Peyer's patch (tissue), 4 donors: ENCODE measurements at regions not wholly inside any gene's neighbourhood (a gene's known extent, or its start where the extent isn't known, plus 50 kb on each side); places are given as distances from the start of the nearest gene placed in this dataset.

ENCODE experiments used
- DNase-seq, 3 donors: peaks; one replicate each; pipeline ENCODE4 v3.0.0-alpha.2; 2017 to 2019
- H3K27ac ChIP-seq, 4 donors: fragments of 200-600 bp; sonication (generic); one replicate each; pipeline ENCODE4 v1.5.1; 2016 to 2019
- H3K27me3 ChIP-seq, 2 donors: fragments of 200-600 bp; sonication (generic); one replicate each; pipeline ENCODE4 v1.5.1; 2019
- H3K36me3 ChIP-seq, 3 donors: fragments of 200-600 bp; sonication (generic); one replicate each; pipeline ENCODE4 v1.5.1; 2016 to 2019
- H3K4me1 ChIP-seq, 4 donors: fragments of 200-600 bp; sonication (generic); one replicate each; pipeline ENCODE4 v1.5.1; 2016 to 2019
- H3K4me3 ChIP-seq, 4 donors: fragments of 200-600 bp; sonication (generic); 1 replicate in 3 of 4; 2 replicates in 1 of 4; pipeline ENCODE4 v1.5.1; 2016 to 2019; ENCODE audit warnings: mild to moderate bottlenecking in 1 of 4
- H3K9me3 ChIP-seq, 4 donors: fragments of 200-600 bp; sonication (generic); one replicate each; pipeline ENCODE4 v1.5.1; 2016 to 2019; ENCODE audit warnings: mild to moderate bottlenecking in 1 of 4
- CTCF ChIP-seq, 6 experiments: fragments of 450-650 bp in 4 of 6; fragments of 200-600 bp in 2 of 6; sonication (generic) in 1 of 6; IDR thresholded peaks; one replicate each; pipeline ENCODE4 v1.5.1; 2017 to 2019; ENCODE audit warnings: antibody characterized with exemption in 6 of 6, mild to moderate bottlenecking in 3 of 6, moderate library complexity in 1 of 6
- POLR2A ChIP-seq, 2 donors: fragments of 450-650 bp; IDR thresholded peaks; one replicate each; pipeline ENCODE4 v1.5.1; 2017; ENCODE audit warnings: antibody characterized with exemption in 2 of 2, mild to moderate bottlenecking in 2 of 2, moderate library complexity in 2 of 2

- no peaks in the 10 kb centered on the region for H3K9me3 ChIP-seq
- H3K36me3 ChIP-seq = no peaks in the 10 kb centered on the region
- H3K27me3 ChIP-seq = no peaks in the 10 kb centered on the region
- no peak overlapping the region for H3K4me3 ChIP-seq
- H3K27ac ChIP-seq = no peak overlapping the region
- TF ChIP-seq POLR2A (IDR thresholded peaks at IDR 0.05) = no peak
- no peak for TF ChIP-seq CTCF (IDR thresholded peaks at IDR 0.05)
- H3K4me1 ChIP-seq = no peaks in the 10 kb centered on the region
- no peak for DNase-seq
Measured at GRCh38 chr21:34299168-34299539, 64.7 kb upstream of the KCNE2 start.

- DNase-seq = no peak
- Histone ChIP-seq H3K4me3 (no peak overlapping the region), H3K4me1 (no peaks in the 10 kb centered on the region), H3K27ac (no peak overlapping the region), H3K9me3 (no peaks in the 10 kb centered on the region), H3K27me3 (no peaks in the 10 kb centered on the region), H3K36me3 (no peaks in the 10 kb centered on the region)
- TF ChIP-seq POLR2A (IDR thresholded peaks at IDR 0.05) (no peak), CTCF (IDR thresholded peaks at IDR 0.05) (no peak)
Measured at GRCh38 chr21:34302521-34302920, 61.3 kb upstream of the KCNE2 start.

- Histone ChIP-seq H3K4me3 (no peak overlapping the region), H3K36me3 (no peaks in the 10 kb centered on the region), H3K27me3 (no peaks in the 10 kb centered on the region), H3K9me3 (no peaks in the 10 kb centered on the region), H3K4me1 (no peaks in the 10 kb centered on the region), H3K27ac (no peak overlapping the region)
- DNase-seq = no peak
- no peak for TF ChIP-seq CTCF (IDR thresholded peaks at IDR 0.05)
Measured at GRCh38 chr21:34305605-34306604, 57.9 kb upstream of the KCNE2 start.

- no peaks in the 10 kb centered on the region for H3K9me3 ChIP-seq
- no peak overlapping the region for H3K4me3 ChIP-seq
- no peak for TF ChIP-seq CTCF (IDR thresholded peaks at IDR 0.05)
- TF ChIP-seq POLR2A (IDR thresholded peaks at IDR 0.05) = no peak
- no peaks in the 10 kb centered on the region for H3K4me1 ChIP-seq
- no peaks in the 10 kb centered on the region for H3K27me3 ChIP-seq
- H3K27ac ChIP-seq = no peak overlapping the region
- H3K36me3 ChIP-seq = no peaks in the 10 kb centered on the region
- no peak for DNase-seq
Measured at GRCh38 chr21:34307991-34308532, 55.7 kb upstream of the KCNE2 start.

- Histone ChIP-seq H3K36me3 (no peaks in the 10 kb centered on the region), H3K27ac (no peak overlapping the region), H3K27me3 (no peaks in the 10 kb centered on the region), H3K4me3 (no peak overlapping the region), H3K9me3 (no peaks in the 10 kb centered on the region), H3K4me1 (no peaks in the 10 kb centered on the region)
- TF ChIP-seq CTCF (IDR thresholded peaks at IDR 0.05) (no peak), POLR2A (IDR thresholded peaks at IDR 0.05) (no peak)
- no peak for DNase-seq
Measured at GRCh38 chr21:34311561-34312330, 52.1 kb upstream of the KCNE2 start.
